Activated CD4-positive, alpha-beta T cell treated with anti-CD3 and anti-CD28 coated beads for 36 hours (primary cell): ENCODE measurements at regions not wholly inside any gene's neighbourhood (a gene's known extent, or its start where the extent isn't known, plus 50 kb on each side); places are given as distances from the start of the nearest gene placed in this dataset.

Experiments used
- ATAC-seq: fragments of 200-7000 bp; cut with Tn5 transposase; one replicate; pipeline ENCODE4 v1.10.0; 2021; ENCODE audit warnings: mild to moderate bottlenecking, moderate library complexity
- CTCF ChIA-PET: fragments of 350-600 bp; sonication (Branson Sonifier 250); formaldehyde crosslinking; loops from one replicate; lab custom pipeline; 2021; ENCODE audit warnings: antibody characterized with exemption; lab: Charles Lee
- POLR2A ChIA-PET: fragments of 350-600 bp; sonication (Branson Sonifier 250); formaldehyde crosslinking; loops from one replicate; lab custom pipeline; 2021; ENCODE audit warnings: antibody characterized with exemption, inconsistent platforms; lab: Charles Lee
- DNase-seq: peaks from one replicate; pipeline ENCODE4 v3.0.0-alpha.2; 2020
- H3K27ac Mint-ChIP-seq: one replicate; pipeline ENCODE4 v1.8.0; 2021; ENCODE audit warnings: mixed read lengths
- H3K27me3 Mint-ChIP-seq: one replicate; pipeline ENCODE4 v1.8.0; 2021; ENCODE audit warnings: mixed read lengths
- H3K36me3 Mint-ChIP-seq: one replicate; pipeline ENCODE4 v1.8.0; 2021; ENCODE audit warnings: low read depth, mixed read lengths
- H3K4me1 Mint-ChIP-seq: one replicate; pipeline ENCODE4 v1.8.0; 2021; ENCODE audit warnings: mixed read lengths
- H3K4me3 Mint-ChIP-seq: one replicate; pipeline ENCODE4 v1.8.0; 2021; ENCODE audit warnings: mild to moderate bottlenecking, moderate library complexity, mixed read lengths
- H3K9me3 Mint-ChIP-seq: one replicate; pipeline ENCODE4 v1.8.0; 2021; ENCODE audit warnings: low read depth, mixed read lengths
- intact Hi-C, 2 experiments: fragments of 100-400 bp; cut with DNase I in 1 of 2; cut with micrococcal nuclease in 1 of 2; formaldehyde crosslinking; loops; one replicate each; pipeline versions ENCODE4 v1.14.2 to v1.15.1; 2022 to 2024; cut with DNase I, micrococcal nuclease

GRCh38 chr4:45985038-45985437 is 138.8 kb downstream of the GABRG1 start:
- intact Hi-C loops: loop anchor here in 1 of 2 experiments (10.0 kb wide), 1 partner anchor 60 kb away; no protein-coding TSS in a partner anchor
- ATAC-seq (no peak), DNase-seq (no peak)
- ChIA-PET POLR2A (no interaction called here), CTCF (no interaction called here)
- H3K27ac Mint-ChIP-seq: no peak overlapping the region
- no peaks in the 10 kb centered on the region for H3K36me3 Mint-ChIP-seq
- H3K4me1 Mint-ChIP-seq: no peaks in the 10 kb centered on the region
- no peaks in the 10 kb centered on the region for H3K27me3 Mint-ChIP-seq
- no peak overlapping the region for H3K4me3 Mint-ChIP-seq
- H3K9me3 Mint-ChIP-seq: peaks cover 7% of the 10 kb centered on the region

GRCh38 chr4:45971108-45971507 is 152.7 kb downstream of the GABRG1 start:
- Mint-ChIP-seq H3K4me1 (no peaks in the 10 kb centered on the region), H3K27me3 (no peaks in the 10 kb centered on the region), H3K9me3 (peaks cover 6% of the 10 kb centered on the region), H3K4me3 (no peak overlapping the region), H3K27ac (no peak overlapping the region), H3K36me3 (no peaks in the 10 kb centered on the region)
- ATAC-seq: no peak
- POLR2A ChIA-PET: no interaction called here
- CTCF ChIA-PET: no interaction called here
- no peak for DNase-seq
- intact Hi-C loops: loop anchor here in 1 of 2 experiments (10.0 kb wide), 1 partner anchor 644 kb away; no protein-coding TSS in a partner anchor

- Mint-ChIP-seq H3K36me3 (no peaks in the 10 kb centered on the region), H3K4me1 (no peaks in the 10 kb centered on the region), H3K27me3 (no peaks in the 10 kb centered on the region), H3K4me3 (no peak overlapping the region), H3K9me3 (peaks cover 6% of the 10 kb centered on the region), H3K27ac (no peak overlapping the region)
- DNase-seq: no peak
- intact Hi-C loops: no loop called here
- POLR2A ChIA-PET: no interaction called here
- ATAC-seq: no peak
- CTCF ChIA-PET: interaction anchor here (1.4 kb wide), 1 partner anchor 13 kb away, joined by 4 read pairs; no protein-coding TSS in a partner anchor
Measured at GRCh38 chr4:45957353-45957752, 166.5 kb downstream of the GABRG1 start.

- Mint-ChIP-seq H3K9me3 (peaks cover 2% of the 10 kb centered on the region), H3K27me3 (no peaks in the 10 kb centered on the region), H3K4me1 (no peaks in the 10 kb centered on the region), H3K27ac (no peak overlapping the region), H3K36me3 (no peaks in the 10 kb centered on the region), H3K4me3 (no peak overlapping the region)
- no peak for ATAC-seq
- intact Hi-C loops: no loop called here
- ChIA-PET POLR2A (no interaction called here), CTCF (no interaction called here)
- no peak for DNase-seq
Measured at GRCh38 chr4:45954276-45954675, 169.6 kb downstream of the GABRG1 start.

GRCh38 chr4:45951153-45951552 is 172.7 kb downstream of the GABRG1 start:
- no peaks in the 10 kb centered on the region for H3K36me3 Mint-ChIP-seq

GRCh38 chr4:45946699-45947098 is 177.2 kb downstream of the GABRG1 start:
- no peak overlapping the region for H3K4me3 Mint-ChIP-seq
- CTCF ChIA-PET: no interaction called here
- no peaks in the 10 kb centered on the region for H3K4me1 Mint-ChIP-seq
- H3K27ac Mint-ChIP-seq: no peak overlapping the region
- POLR2A ChIA-PET: no interaction called here
- DNase-seq (no peak), ATAC-seq (no peak)
- intact Hi-C loops: no loop called here
- H3K9me3 Mint-ChIP-seq: peaks cover 11% of the 10 kb centered on the region
- no peaks in the 10 kb centered on the region for H3K27me3 Mint-ChIP-seq
- H3K36me3 Mint-ChIP-seq: no peaks in the 10 kb centered on the region

More at GRCh38 chr4:45951153-45951552, 172.7 kb downstream of the GABRG1 start:
- intact Hi-C loops: no loop called here
- ATAC-seq: no peak
- CTCF ChIA-PET: no interaction called here
- Mint-ChIP-seq H3K9me3 (peaks cover 12% of the 10 kb centered on the region), H3K4me3 (no peak overlapping the region), H3K27ac (no peak overlapping the region), H3K27me3 (no peaks in the 10 kb centered on the region), H3K4me1 (no peaks in the 10 kb centered on the region)
- POLR2A ChIA-PET: no interaction called here
- no peak for DNase-seq

- Mint-ChIP-seq H3K9me3 (peaks cover 11% of the 10 kb centered on the region), H3K27ac (no peak overlapping the region), H3K4me1 (no peaks in the 10 kb centered on the region), H3K36me3 (no peaks in the 10 kb centered on the region), H3K27me3 (no peaks in the 10 kb centered on the region), H3K4me3 (no peak overlapping the region)
- no peak for ATAC-seq
- ChIA-PET CTCF (interaction anchor here (0.7 to 1.2 kb wide), 3 partner anchors 14 to 1644 kb away, joined by 3 to 4 read pairs (median 3); no protein-coding TSS in a partner anchor), POLR2A (no interaction called here)
- intact Hi-C loops: no loop called here
- DNase-seq: no peak
Measured at GRCh38 chr4:45944000-45944399, 179.9 kb downstream of the GABRG1 start.

- intact Hi-C loops: no loop called here
- no peaks in the 10 kb centered on the region for H3K9me3 Mint-ChIP-seq
- no peaks in the 10 kb centered on the region for H3K27me3 Mint-ChIP-seq
- H3K4me1 Mint-ChIP-seq: no peaks in the 10 kb centered on the region
- ChIA-PET POLR2A (no interaction called here), CTCF (no interaction called here)
- no peak overlapping the region for H3K4me3 Mint-ChIP-seq
- no peaks in the 10 kb centered on the region for H3K36me3 Mint-ChIP-seq
- DNase-seq (no peak), ATAC-seq (no peak)
- H3K27ac Mint-ChIP-seq: no peak overlapping the region
Measured at GRCh38 chr4:45939056-45939455, 184.8 kb downstream of the GABRG1 start.

- ATAC-seq (no peak), DNase-seq (no peak)
- Mint-ChIP-seq H3K27me3 (no peaks in the 10 kb centered on the region), H3K27ac (no peak overlapping the region), H3K36me3 (no peaks in the 10 kb centered on the region), H3K4me1 (no peaks in the 10 kb centered on the region), H3K9me3 (no peaks in the 10 kb centered on the region), H3K4me3 (no peak overlapping the region)
- intact Hi-C loops: no loop called here
- POLR2A ChIA-PET: no interaction called here
- CTCF ChIA-PET: no interaction called here
Measured at GRCh38 chr4:45931154-45931553, 192.7 kb downstream of the GABRG1 start.

GRCh38 chr4:45927641-45928040 is 196.2 kb downstream of the GABRG1 start:
- DNase-seq (no peak), ATAC-seq (no peak)
- Mint-ChIP-seq H3K4me1 (no peaks in the 10 kb centered on the region), H3K36me3 (no peaks in the 10 kb centered on the region), H3K27ac (no peak overlapping the region), H3K27me3 (no peaks in the 10 kb centered on the region), H3K9me3 (peaks cover 5% of the 10 kb centered on the region), H3K4me3 (no peak overlapping the region)
- ChIA-PET CTCF (no interaction called here), POLR2A (no interaction called here)
- intact Hi-C loops: loop anchor here in 1 of 2 experiments (10.0 kb wide), 1 partner anchor 57 kb away; no protein-coding TSS in a partner anchor

GRCh38 chr4:45925809-45926208 is 198.0 kb downstream of the GABRG1 start:
- ChIA-PET POLR2A (no interaction called here), CTCF (no interaction called here)
- no peak for DNase-seq
- H3K9me3 Mint-ChIP-seq: peaks cover 5% of the 10 kb centered on the region
- intact Hi-C loops: loop anchor here in 1 of 2 experiments (10.0 kb wide), 1 partner anchor 59 kb away; no protein-coding TSS in a partner anchor
- H3K4me3 Mint-ChIP-seq: no peak overlapping the region
- no peak overlapping the region for H3K27ac Mint-ChIP-seq
- H3K4me1 Mint-ChIP-seq: no peaks in the 10 kb centered on the region
- no peaks in the 10 kb centered on the region for H3K27me3 Mint-ChIP-seq
- ATAC-seq: no peak
- H3K36me3 Mint-ChIP-seq: no peaks in the 10 kb centered on the region

- intact Hi-C loops: loop anchor here in 1 of 2 experiments (10.0 kb wide), 1 partner anchor 64 kb away; no protein-coding TSS in a partner anchor
- ATAC-seq: no peak
- peaks cover 10% of the 10 kb centered on the region for H3K9me3 Mint-ChIP-seq
Measured at GRCh38 chr4:45920861-45921260, 203.0 kb downstream of the GABRG1 start.

More at GRCh38 chr4:45920861-45921260, 203.0 kb downstream of the GABRG1 start:
- H3K27me3 Mint-ChIP-seq: no peaks in the 10 kb centered on the region
- ChIA-PET POLR2A (interaction anchor here (0.5 kb wide), 1 partner anchor 229 kb away, joined by 8 read pairs; no protein-coding TSS in a partner anchor), CTCF (no interaction called here)
- no peak overlapping the region for H3K4me3 Mint-ChIP-seq
- H3K4me1 Mint-ChIP-seq: no peaks in the 10 kb centered on the region
- no peaks in the 10 kb centered on the region for H3K36me3 Mint-ChIP-seq
- no peak overlapping the region for H3K27ac Mint-ChIP-seq
- no peak for DNase-seq
